ENCODE measurements at regions not wholly inside any gene's neighbourhood (a gene's known extent, or its start where the extent isn't known, plus 50 kb on each side); places are given as distances from the start of the nearest gene placed in this dataset.

DNA sequence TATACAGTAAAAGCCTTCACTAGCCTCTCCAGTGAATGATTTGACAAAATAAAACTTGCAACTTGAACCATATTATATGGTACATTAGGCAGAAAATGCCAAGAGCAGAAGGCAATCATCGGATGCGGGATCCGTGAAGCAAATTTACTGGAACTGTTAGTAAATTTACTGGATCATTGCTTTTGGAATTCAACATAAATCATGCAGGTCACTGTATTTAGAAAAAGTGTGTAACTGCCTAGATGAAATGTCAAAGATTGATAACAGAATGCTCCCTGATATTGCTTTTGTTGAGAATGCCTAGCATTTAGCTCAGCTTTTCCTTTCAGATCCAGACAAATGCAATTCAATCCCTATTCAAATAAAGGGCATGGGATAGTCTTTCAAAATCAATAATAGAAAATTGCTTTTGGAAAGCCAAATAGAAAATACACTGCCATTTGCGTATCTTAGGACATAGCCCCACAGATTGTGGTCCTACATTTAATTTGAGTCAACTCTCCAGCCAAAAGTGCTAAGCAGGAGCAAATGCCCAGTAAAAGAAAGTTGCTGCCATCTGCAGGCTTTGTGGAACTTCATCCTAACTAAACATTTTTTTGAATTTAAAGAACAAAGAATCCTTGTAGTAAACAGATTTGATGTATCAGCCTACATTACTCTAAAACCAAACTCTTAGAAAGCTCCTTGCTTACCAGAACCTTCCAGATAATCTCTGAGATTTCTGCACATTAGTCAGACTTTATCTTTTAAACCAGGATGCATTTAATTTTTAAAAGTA, 109.5 kb upstream of the HSF2 start:
- TF ChIP-seq CTCF (IDR thresholded peaks at IDR 0.05) (peak in 8 of 12 donors; percentile 13 to 48 (median 35)), POLR2A (IDR thresholded peaks at IDR 0.05) (no peak)

Measured in heart left ventricle (tissue), 13 donors.